Gastrocnemius medialis (tissue), 4 donors: ENCODE measurements at regions not wholly inside any gene's neighbourhood (a gene's known extent, or its start where the extent isn't known, plus 50 kb on each side); places are given as distances from the start of the nearest gene placed in this dataset.

Experiments
- ATAC-seq, 2 donors: fragments of 150-250 bp; one replicate each; pipeline ENCODE4 v1.9.1; 2016
- DNase-seq, 2 donors: peaks; one replicate each; pipeline ENCODE4 v3.0.0-alpha.2; 2019
- H3K27ac ChIP-seq, 4 donors: fragments of 200-600 bp; sonication (generic); 1 replicate in 1 of 4; 2 replicates in 3 of 4; pipeline ENCODE4 v1.5.1; 2016 to 2018; ENCODE audit warnings: mild to moderate bottlenecking in 2 of 4, moderate library complexity in 1 of 4
- H3K27me3 ChIP-seq, 3 donors: fragments of 200-600 bp; sonication (generic) in 2 of 3; 1 replicate in 1 of 3; 2 replicates in 2 of 3; pipeline versions ENCODE4 v1.5.1 to v1.6.0; 2016 to 2019; ENCODE audit warnings: mild to moderate bottlenecking in 1 of 3, moderate library complexity in 1 of 3
- H3K36me3 ChIP-seq, 2 donors: fragments of 200-600 bp; sonication (generic) in 1 of 2; one replicate each; pipeline ENCODE4 v1.5.1; 2017 to 2018
- H3K4me1 ChIP-seq, 2 donors: fragments of 200-600 bp; sonication (generic) in 1 of 2; one replicate each; pipeline ENCODE4 v1.5.1; 2016 to 2017; ENCODE audit warnings: mild to moderate bottlenecking in 2 of 2
- H3K4me3 ChIP-seq, 4 donors: fragments of 200-600 bp; sonication (generic) in 3 of 4; 1 replicate in 1 of 4; 2 replicates in 3 of 4; pipeline ENCODE4 v1.5.1; 2016 to 2019; ENCODE audit warnings: mild to moderate bottlenecking in 2 of 4
- H3K9me3 ChIP-seq, 3 donors: fragments of 200-600 bp; sonication (generic) in 2 of 3; 1 replicate in 1 of 3; 2 replicates in 2 of 3; pipeline ENCODE4 v1.5.1; 2016 to 2019
- CTCF ChIP-seq, 5 experiments: fragments of 450-650 bp in 3 of 5; fragments of 200-600 bp in 2 of 5; sonication (generic) in 2 of 5; IDR thresholded peaks in 4 of 5; conservative IDR thresholded peaks in 1 of 5; 1 replicate in 4 of 5; 2 replicates in 1 of 5; pipeline ENCODE4 v1.5.1; 2016 to 2019; ENCODE audit warnings: antibody characterized with exemption in 5 of 5, mild to moderate bottlenecking in 3 of 5, moderate library complexity in 3 of 5
- POLR2A ChIP-seq, 2 donors: fragments of 450-650 bp; IDR thresholded peaks; one replicate each; pipeline ENCODE4 v1.6.1; 2017; ENCODE audit warnings: antibody characterized with exemption in 2 of 2, mild to moderate bottlenecking in 2 of 2, moderate library complexity in 2 of 2
- in situ Hi-C, 4 donors: fragments of 200-750 bp; cut with MboI; loops; one replicate each; pipeline versions ENCODE4 v1.15.0 to v1.8.0; 2017; ENCODE audit warnings: low sequenced_read_pairs in 4 of 4
- intact Hi-C: fragments of 100-400 bp; cut with DNase I; formaldehyde crosslinking; loops from one replicate; pipeline ENCODE4 v1.15.1; 2023; ENCODE audit warnings: low total_unique reads

- TF ChIP-seq POLR2A (IDR thresholded peaks at IDR 0.05) (no peak), CTCF (IDR thresholded peaks at IDR 0.05 in 4 of 5, conservative IDR thresholded peaks at IDR 0.05 in 1 of 5) (no peak)
- no peak for ATAC-seq
- in situ Hi-C loops = no loop called here
These were observed 116.8 kb downstream of the NAA11 start for GRCh38 chr4:79209081-79209480.

GRCh38 chr4:79207281-79207680 is 118.6 kb downstream of the NAA11 start:
- intact Hi-C loops (no loop called here), in situ Hi-C loops (no loop called here)
- DNase-seq (no peak), ATAC-seq (no peak)
- Histone ChIP-seq H3K9me3 (no peaks in the 10 kb centered on the region), H3K4me1 (peaks cover 0 to 2% of the 10 kb centered on the region in 2 donors), H3K4me3 (no peak overlapping the region), H3K36me3 (no peaks in the 10 kb centered on the region), H3K27me3 (no peaks in the 10 kb centered on the region), H3K27ac (no peak overlapping the region)
- no peak for TF ChIP-seq POLR2A (IDR thresholded peaks at IDR 0.05)
- no peak for TF ChIP-seq CTCF (IDR thresholded peaks at IDR 0.05 in 4 of 5, conservative IDR thresholded peaks at IDR 0.05 in 1 of 5)

More at GRCh38 chr4:79209081-79209480, 116.8 kb downstream of the NAA11 start:
- intact Hi-C loops = no loop called here
- peaks cover 0 to 3% of the 10 kb centered on the region in 2 donors for H3K4me1 ChIP-seq
- H3K27ac ChIP-seq = no peak overlapping the region
- H3K36me3 ChIP-seq = no peaks in the 10 kb centered on the region
- no peak for DNase-seq
- H3K9me3 ChIP-seq = no peaks in the 10 kb centered on the region
- no peak overlapping the region for H3K4me3 ChIP-seq
- H3K27me3 ChIP-seq = no peaks in the 10 kb centered on the region

- H3K9me3 ChIP-seq = no peaks in the 10 kb centered on the region
- TF ChIP-seq CTCF (IDR thresholded peaks at IDR 0.05 in 4 of 5, conservative IDR thresholded peaks at IDR 0.05 in 1 of 5) = no peak
- no peak for TF ChIP-seq POLR2A (IDR thresholded peaks at IDR 0.05)
- no peaks in the 10 kb centered on the region for H3K4me1 ChIP-seq
- no peak for ATAC-seq
- no peak overlapping the region for H3K4me3 ChIP-seq
- H3K27me3 ChIP-seq = no peaks in the 10 kb centered on the region
- no peaks in the 10 kb centered on the region for H3K36me3 ChIP-seq
- H3K27ac ChIP-seq = no peak overlapping the region
- in situ Hi-C loops (no loop called here), intact Hi-C loops (no loop called here)
- no peak for DNase-seq
These were observed 119.2 kb downstream of the NAA11 start for GRCh38 chr4:79206660-79207059.

GRCh38 chr4:79205121-79205520 is 120.7 kb downstream of the NAA11 start:
- DNase-seq (no peak), ATAC-seq (no peak)
- Histone ChIP-seq H3K27ac (no peak overlapping the region), H3K4me1 (no peaks in the 10 kb centered on the region), H3K9me3 (no peaks in the 10 kb centered on the region), H3K27me3 (no peaks in the 10 kb centered on the region), H3K36me3 (no peaks in the 10 kb centered on the region), H3K4me3 (no peak overlapping the region)
- in situ Hi-C loops = no loop called here
- intact Hi-C loops = no loop called here
- TF ChIP-seq CTCF (IDR thresholded peaks at IDR 0.05 in 4 of 5, conservative IDR thresholded peaks at IDR 0.05 in 1 of 5) (no peak), POLR2A (IDR thresholded peaks at IDR 0.05) (no peak)

- intact Hi-C loops = no loop called here
- no peak for ATAC-seq
- Histone ChIP-seq H3K36me3 (no peaks in the 10 kb centered on the region), H3K9me3 (no peaks in the 10 kb centered on the region), H3K27ac (no peak overlapping the region), H3K4me1 (no peaks in the 10 kb centered on the region), H3K27me3 (no peaks in the 10 kb centered on the region), H3K4me3 (no peak overlapping the region)
- no peak for DNase-seq
- in situ Hi-C loops = no loop called here
- TF ChIP-seq POLR2A (IDR thresholded peaks at IDR 0.05) (no peak), CTCF (IDR thresholded peaks at IDR 0.05 in 4 of 5, conservative IDR thresholded peaks at IDR 0.05 in 1 of 5) (no peak)
These were observed 123.9 kb downstream of the NAA11 start for GRCh38 chr4:79201971-79202370.
